H1 (cell line): ENCODE measurements at regions not wholly inside any gene's neighbourhood (a gene's known extent, or its start where the extent isn't known, plus 50 kb on each side); places are given as distances from the start of the nearest gene placed in this dataset.

Source experiments
- CTCF ChIA-PET: fragments of 300-600 bp; sonication (Branson Sonifier 250); formaldehyde crosslinking; loops from one replicate; lab custom pipeline; 2021; ENCODE audit not compliant: partially characterized antibody; lab: Charles Lee
- POLR2A ChIA-PET: fragments of 300-600 bp; sonication (Branson Sonifier 250); formaldehyde crosslinking; loops from one replicate; lab custom pipeline; 2021; ENCODE audit warnings: inconsistent platforms; ENCODE audit not compliant: partially characterized antibody; lab: Charles Lee
- DNase-seq, 2 experiments: peaks; one replicate each; pipeline versions ENCODE4 v3.0.0 to v3.0.0-alpha.2; 2010 to 2022; ENCODE audit warnings: low spot score in 2 of 2, low read depth in 1 of 2, mixed read lengths in 1 of 2
- FAIRE-seq: peaks from 2 replicates; lab custom pipeline; 2011; peaks lifted over from hg19 to GRCh38; lab: Jason Lieb, UNC
- H2AFZ ChIP-seq: 2 replicates; pipeline ENCODE4 v1.8.1; 2012; ENCODE audit warnings: low read length, inconsistent platforms
- H2AK5ac ChIP-seq: 2 replicates; pipeline ENCODE4 v1.6.1; 2013; ENCODE audit warnings: low read depth, low read length
- H2BK120ac ChIP-seq: replicated peaks from 2 replicates; pipeline ENCODE3; 2013; ENCODE audit warnings: low read depth, low read length, inconsistent platforms
- H2BK12ac ChIP-seq: 2 replicates; pipeline ENCODE4 v1.6.1; 2013; ENCODE audit warnings: low read depth, low read length
- H2BK15ac ChIP-seq: 2 replicates; pipeline ENCODE4 v1.6.1; 2013; ENCODE audit warnings: low read length
- H2BK20ac ChIP-seq: 2 replicates; pipeline ENCODE4 v1.6.1; 2013; ENCODE audit warnings: low read length
- H2BK5ac ChIP-seq: 2 replicates; pipeline ENCODE4 v1.6.1; 2013; ENCODE audit warnings: low read depth, low read length
- H3K14ac ChIP-seq: 2 replicates; pipeline ENCODE4 v1.6.1; 2013; ENCODE audit warnings: inconsistent platforms; ENCODE audit not compliant: insufficient read length
- H3K18ac ChIP-seq: 2 replicates; pipeline ENCODE4 v1.6.1; 2013; ENCODE audit warnings: low read length; ENCODE audit errors: extremely low read depth
- H3K23ac ChIP-seq: 2 replicates; pipeline ENCODE4 v1.6.1; 2013; ENCODE audit warnings: inconsistent platforms; ENCODE audit not compliant: insufficient read length
- H3K23me2 ChIP-seq: 2 replicates; pipeline ENCODE4 v1.6.1; 2013; ENCODE audit warnings: low read depth, low read length
- H3K27ac ChIP-seq: 2 replicates; pipeline ENCODE4 v1.6.1; 2011; ENCODE audit warnings: low read depth, low read length, inconsistent platforms
- H3K27me3 ChIP-seq, 4 experiments: replicated peaks in 1 of 4; 1 replicate in 1 of 4; 2 replicates in 3 of 4; pipeline versions ENCODE4 v1.6.1 to v1.8.1; 2011 to 2013; ENCODE audit warnings: low read length in 3 of 4, mild to moderate bottlenecking in 3 of 4, inconsistent platforms in 2 of 4, mixed read lengths in 2 of 4, moderate library complexity in 1 of 4; ENCODE audit not compliant: control insufficient read depth in 3 of 4, insufficient read depth in 3 of 4; ENCODE audit errors: extremely low read depth in 1 of 4
- H3K36me3 ChIP-seq, 4 experiments: 2 replicates each; pipeline versions ENCODE4 v1.6.1 to v1.8.1; 2011 to 2013; ENCODE audit warnings: mild to moderate bottlenecking in 4 of 4, low read length in 3 of 4, moderate library complexity in 2 of 4, control low read depth in 1 of 4, inconsistent platforms in 1 of 4; ENCODE audit not compliant: insufficient read depth in 4 of 4, control insufficient read depth in 2 of 4
- H3K4ac ChIP-seq: replicated peaks from 2 replicates; pipeline ENCODE3; 2013; ENCODE audit warnings: low read length, low read depth, mixed read lengths, inconsistent platforms; ENCODE audit not compliant: insufficient read length
- H3K4me1 ChIP-seq, 4 experiments: replicated peaks in 1 of 4; 1 replicate in 1 of 4; 2 replicates in 3 of 4; pipeline versions ENCODE4 v1.6.1 to v1.8.1; 2011 to 2013; ENCODE audit warnings: low read length in 3 of 4, inconsistent platforms in 2 of 4, mixed read lengths in 1 of 4; ENCODE audit not compliant: insufficient read depth in 4 of 4, control insufficient read depth in 3 of 4
- H3K4me2 ChIP-seq, 2 experiments: 2 replicates each; pipeline versions ENCODE4 v1.6.1 to v1.8.1; 2011 to 2013; ENCODE audit warnings: low read depth in 2 of 2, low read length in 2 of 2, control low read depth in 1 of 2, inconsistent platforms in 1 of 2, mild to moderate bottlenecking in 1 of 2; ENCODE audit not compliant: insufficient read depth in 1 of 2
- H3K4me3 ChIP-seq, 4 experiments: fragments of 200-600, 300-600 bp in 1 of 4; sonication (generic), shearing (Covaris generic), sonication (Bioruptor Twin) in 1 of 4; 2 replicates each; pipeline versions ENCODE4 v1.5.1 to v1.8.1; 2011 to 2016; ENCODE audit warnings: low read length in 4 of 4, low read depth in 3 of 4, control low read depth in 2 of 4, inconsistent platforms in 2 of 4, mild to moderate bottlenecking in 2 of 4, mixed read lengths in 1 of 4, moderate library complexity in 1 of 4; ENCODE audit not compliant: insufficient read depth in 2 of 4; ENCODE audit errors: extremely low read depth in 1 of 4
- H3K56ac ChIP-seq: replicated peaks from 2 replicates; pipeline ENCODE3; 2013; ENCODE audit warnings: low read depth, mild to moderate bottlenecking, mixed read lengths, low read length, inconsistent platforms; ENCODE audit not compliant: insufficient read length
- H3K79me1 ChIP-seq: 2 replicates; pipeline ENCODE4 v1.6.1; 2013; ENCODE audit warnings: low read depth, low read length, control low read depth
- H3K79me2 ChIP-seq, 2 experiments: 2 replicates each; pipeline versions ENCODE4 v1.6.1 to v1.8.1; 2012 to 2013; ENCODE audit warnings: low read length in 2 of 2, mild to moderate bottlenecking in 2 of 2, inconsistent platforms in 1 of 2; ENCODE audit not compliant: insufficient read depth in 2 of 2, control insufficient read depth in 1 of 2
- H3K9ac ChIP-seq, 4 experiments: replicated peaks in 1 of 4; 1 replicate in 1 of 4; 2 replicates in 3 of 4; pipeline versions ENCODE4 v1.6.1 to v1.8.1; 2011 to 2013; ENCODE audit warnings: low read depth in 3 of 4, low read length in 3 of 4, control low read depth in 2 of 4, mild to moderate bottlenecking in 2 of 4, moderate library complexity in 2 of 4, inconsistent platforms in 1 of 4; ENCODE audit errors: extremely low read depth in 1 of 4
- H3K9me3 ChIP-seq, 2 experiments: 2 replicates each; pipeline versions ENCODE4 v1.6.1 to v1.8.1; 2012 to 2013; ENCODE audit warnings: mild to moderate bottlenecking in 2 of 2, moderate library complexity in 2 of 2, control low read depth in 1 of 2, inconsistent platforms in 1 of 2, low read depth in 1 of 2, low read length in 1 of 2, mixed read lengths in 1 of 2; ENCODE audit not compliant: insufficient read depth in 2 of 2
- H4K20me1 ChIP-seq, 2 experiments: replicated peaks in 1 of 2; 2 replicates each; pipeline versions ENCODE3 to v1.8.1; 2011 to 2013; ENCODE audit warnings: inconsistent platforms in 2 of 2, low read length in 2 of 2, mild to moderate bottlenecking in 1 of 2; ENCODE audit not compliant: insufficient read depth in 2 of 2, control insufficient read depth in 1 of 2
- H4K5ac ChIP-seq: 2 replicates; pipeline ENCODE4 v1.6.1; 2013; ENCODE audit warnings: low read length, low read depth, mixed read lengths, inconsistent platforms; ENCODE audit not compliant: insufficient read length
- H4K8ac ChIP-seq: 2 replicates; pipeline ENCODE4 v1.8.0; 2013; ENCODE audit warnings: mild to moderate bottlenecking, moderate library complexity, low read length, inconsistent platforms; ENCODE audit not compliant: insufficient read depth; ENCODE audit errors: extremely low read depth
- H4K91ac ChIP-seq: replicated peaks from 2 replicates; pipeline ENCODE3; 2013; ENCODE audit warnings: low read length, mixed read lengths, inconsistent platforms; ENCODE audit not compliant: insufficient read length
- CTBP2 ChIP-seq: IDR thresholded peaks from 2 replicates; pipeline ENCODE4 v1.7.0; 2011; ENCODE audit warnings: borderline replicate concordance, mild to moderate bottlenecking, moderate library complexity, mixed read lengths, low read length; ENCODE audit not compliant: insufficient read depth, insufficient read length
- POLR2A ChIP-seq, 2 experiments: IDR thresholded peaks; 1 replicate in 1 of 2; 2 replicates in 1 of 2; pipeline ENCODE4 v1.6.1; 2011; ENCODE audit warnings: low read depth in 2 of 2, low read length in 2 of 2, mild to moderate bottlenecking in 2 of 2; ENCODE audit errors: control extremely low read depth in 1 of 2
- SIX5 ChIP-seq: IDR thresholded peaks from 2 replicates; pipeline ENCODE4 v1.6.1; 2011; ENCODE audit warnings: mild to moderate bottlenecking, low read depth, low read length
- WGBS, 2 experiments: shearing (Covaris generic) in 1 of 2; methylation state at CpG; one replicate each; pipeline versions ENCODE4 v1.1.6 to v1.1.7; 2013 to 2015; ENCODE audit warnings: low lambda C conversion rate in 2 of 2, mixed read lengths in 2 of 2, inconsistent platforms in 1 of 2, low coverage in 1 of 2, missing lambda C conversion rate in 1 of 2; ENCODE audit not compliant: insufficient replicate concordance in 2 of 2, insufficient coverage in 1 of 2, insufficient read length in 1 of 2; ENCODE audit errors: extremely low coverage in 1 of 2, missing lambda C conversion rate in 1 of 2; 5-methylcytosine and 5-hydroxymethylcytosine counted together

DNA sequence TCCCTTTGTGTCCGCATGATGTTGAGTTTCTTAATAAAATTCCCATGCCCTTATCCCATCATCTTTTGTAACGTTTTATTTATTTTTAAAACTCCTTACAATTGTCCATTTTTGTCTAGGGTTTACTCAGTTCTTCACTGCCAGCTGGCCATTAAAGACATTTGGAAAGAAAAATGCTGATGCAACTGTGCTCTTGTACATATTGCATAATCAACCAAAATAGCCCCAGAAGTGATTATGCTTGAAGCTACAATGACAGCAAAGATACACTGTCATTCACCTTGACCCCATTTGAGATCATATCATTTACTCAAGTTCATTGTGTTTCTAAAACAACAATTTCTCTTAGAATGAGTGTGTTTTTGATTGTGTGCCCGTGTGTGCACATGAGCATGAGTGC lies 1074.6 kb upstream of the RBFOX1 start:
- 90% methylated on average over 3 of the region's 3 CpGs; no CpG with 5 or more reads in 1 of the 2 experiments for WGBS, 2 experiments

More for the DNA sequence above, 1074.6 kb upstream of the RBFOX1 start:
- H3K4me1 ChIP-seq: peaks cover 0 to 6% (median 0%) of the 10 kb centered on the region in 4 experiments; a peak in 1 of 7 replicates
- H2BK15ac ChIP-seq: no peak overlapping the region
- no peaks in the 10 kb centered on the region for H4K20me1 ChIP-seq
- no peaks in the 10 kb centered on the region for H3K79me2 ChIP-seq
- H3K18ac ChIP-seq: no peak overlapping the region
- no peak overlapping the region for H3K14ac ChIP-seq
- no peak overlapping the region for H3K9ac ChIP-seq
- H4K91ac ChIP-seq: no peak overlapping the region
- H2BK20ac ChIP-seq: no peak overlapping the region
- no peak overlapping the region for H2AK5ac ChIP-seq
- TF ChIP-seq CTBP2 (no peak), POLR2A (IDR thresholded peaks at IDR 0.05; ENCODE audit: control extremely low read depth in 1 of 2, low read depth in 2 of 2, low read length in 2 of 2) (no peak), SIX5 (no peak)
- no peak overlapping the region for H3K4me3 ChIP-seq
- H3K27ac ChIP-seq: no peak overlapping the region
- no peak overlapping the region for H2BK120ac ChIP-seq
- no peak overlapping the region for H2BK12ac ChIP-seq
- H4K8ac ChIP-seq: no peak overlapping the region
- no peaks in the 10 kb centered on the region for H3K79me1 ChIP-seq
- no peak overlapping the region for H4K5ac ChIP-seq
- no peaks in the 10 kb centered on the region for H3K9me3 ChIP-seq
- ChIA-PET CTCF (interaction anchor here (0.7 to 1.2 kb wide), 2 partner anchors 27 to 78 kb away, joined by 3 read pairs; no protein-coding TSS in a partner anchor), POLR2A (no interaction called here)
- H3K4ac ChIP-seq: no peak overlapping the region
- no peaks in the 10 kb centered on the region for H3K36me3 ChIP-seq
- no peak overlapping the region for H3K23ac ChIP-seq
- DNase-seq (no peak), FAIRE-seq (no peak)
- no peak overlapping the region for H3K4me2 ChIP-seq
- no peak overlapping the region for H2BK5ac ChIP-seq
- no peaks in the 10 kb centered on the region for H3K23me2 ChIP-seq
- H3K27me3 ChIP-seq: no peaks in the 10 kb centered on the region
- no peak overlapping the region for H3K56ac ChIP-seq
- no peak overlapping the region for H2AFZ ChIP-seq
